ENCODE measurements at regions not wholly inside any gene's neighbourhood (a gene's known extent, or its start where the extent isn't known, plus 50 kb on each side); places are given as distances from the start of the nearest gene placed in this dataset.

DNA sequence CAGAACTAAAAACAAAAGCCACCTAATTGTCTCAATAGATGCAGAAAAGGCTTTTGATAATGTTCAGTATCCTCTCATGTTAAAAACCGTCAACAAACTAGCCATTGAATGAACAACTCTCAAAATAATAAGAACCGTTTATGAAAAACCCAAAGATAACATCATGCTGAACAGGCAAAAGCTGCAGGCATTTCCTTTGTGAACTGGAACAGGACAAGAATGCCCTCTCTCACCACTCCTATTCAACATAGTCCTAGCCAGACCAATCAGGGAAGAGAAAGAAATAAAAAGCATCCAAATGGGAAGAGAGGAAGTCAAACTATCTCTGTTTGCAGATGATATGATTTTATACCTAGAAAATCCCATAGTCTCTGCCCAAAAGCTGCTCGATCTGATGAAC lies 179.6 kb upstream of the EDNRB start:
- Mint-ChIP-seq H3K9me3 (no peaks in the 10 kb centered on the region), H3K4me3 (no peak overlapping the region), H3K4me1 (no peaks in the 10 kb centered on the region), H3K36me3 (no peaks in the 10 kb centered on the region), H3K27ac (no peak overlapping the region), H3K27me3 (peaks cover 0 to 10% of the 10 kb centered on the region in 2 donors)
- Histone ChIP-seq H3K4me1 (ENCODE audit: insufficient read depth, low read length) (no peaks in the 10 kb centered on the region), H3K27ac (ENCODE audit: low read depth, low read length) (no peak overlapping the region), H3K36me3 (ENCODE audit: insufficient read depth, low read length) (no peaks in the 10 kb centered on the region), H3K4me3 (ENCODE audit: low read length) (no peak overlapping the region), H3K27me3 (ENCODE audit: insufficient read depth, low read length, poor library complexity, severe bottlenecking) (no peaks in the 10 kb centered on the region), H3K9me3 (ENCODE audit: low read length) (no peaks in the 10 kb centered on the region)
- DNase-seq = no peak
- ChIA-PET CTCF (no interaction called here), POLR2A (no interaction called here)

DNA sequence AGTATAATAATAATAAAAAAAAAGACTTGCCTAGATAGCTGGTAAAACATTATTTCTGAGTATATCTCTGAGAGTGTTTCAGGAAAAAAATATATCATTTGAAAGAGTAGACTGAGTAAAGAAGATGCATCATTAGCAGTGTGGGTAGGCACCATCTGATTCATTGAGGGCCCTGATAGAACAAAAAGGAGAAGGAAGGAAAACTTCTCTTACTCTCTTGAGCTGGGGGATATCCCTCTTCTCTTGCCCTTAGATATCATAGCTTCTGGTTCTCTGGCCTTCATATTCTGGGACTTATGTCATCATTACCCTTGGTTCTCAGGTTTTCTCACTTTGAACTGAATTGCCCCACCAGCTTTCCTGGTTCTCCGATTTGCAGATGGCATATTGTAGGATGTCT lies 177.6 kb upstream of the EDNRB start:
- CTCF ChIA-PET = no interaction called here
- peaks cover 0 to 10% of the 10 kb centered on the region in 2 donors for H3K27me3 Mint-ChIP-seq
- no peaks in the 10 kb centered on the region for H3K4me1 Mint-ChIP-seq
- Histone ChIP-seq H3K9me3 (ENCODE audit: low read length) (no peaks in the 10 kb centered on the region), H3K4me3 (ENCODE audit: low read length) (no peak overlapping the region), H3K27ac (ENCODE audit: low read depth, low read length) (no peak overlapping the region), H3K4me1 (ENCODE audit: insufficient read depth, low read length) (no peaks in the 10 kb centered on the region), H3K36me3 (ENCODE audit: insufficient read depth, low read length) (no peaks in the 10 kb centered on the region), H3K27me3 (ENCODE audit: insufficient read depth, low read length, poor library complexity, severe bottlenecking) (no peaks in the 10 kb centered on the region)
- no peak for DNase-seq
- H3K4me3 Mint-ChIP-seq = no peak overlapping the region
- POLR2A ChIA-PET = no interaction called here
- H3K36me3 Mint-ChIP-seq = no peaks in the 10 kb centered on the region
- no peak overlapping the region for H3K27ac Mint-ChIP-seq
- H3K9me3 Mint-ChIP-seq = peaks cover 0 to 1% (median 0%) of the 10 kb centered on the region in 5 donors

- Mint-ChIP-seq H3K4me1 (peaks cover 0 to 5% (median 0%) of the 10 kb centered on the region in 3 donors), H3K9me3 (peaks cover under 1 to 10% (median 4%) of the 10 kb centered on the region in 5 donors), H3K36me3 (no peaks in the 10 kb centered on the region), H3K4me3 (no peak overlapping the region), H3K27me3 (peaks cover 6 to 46% of the 10 kb centered on the region in 2 donors), H3K27ac (no peak overlapping the region)
- no peak overlapping the region for H3K4me3 ChIP-seq (ENCODE audit: low read length)
- H3K9me3 ChIP-seq (ENCODE audit: low read length) = no peaks in the 10 kb centered on the region
- H3K4me1 ChIP-seq (ENCODE audit: insufficient read depth, low read length) = no peaks in the 10 kb centered on the region
- H3K27me3 ChIP-seq (ENCODE audit: insufficient read depth, low read length, poor library complexity, severe bottlenecking) = no peaks in the 10 kb centered on the region
- no peaks in the 10 kb centered on the region for H3K36me3 ChIP-seq (ENCODE audit: insufficient read depth, low read length)
- ChIA-PET CTCF (no interaction called here), POLR2A (no interaction called here)
- no peak for DNase-seq
- H3K27ac ChIP-seq (ENCODE audit: low read depth, low read length) = no peak overlapping the region
These were observed 169.5 kb upstream of the EDNRB start for GRCh38 chr13:78087966-78088678.

GRCh38 chr13:78085434-78086225 lies 167.0 kb upstream of the EDNRB start:
- Mint-ChIP-seq H3K4me1 (peaks cover 0 to 5% (median 0%) of the 10 kb centered on the region in 3 donors), H3K27ac (no peak overlapping the region), H3K9me3 (peaks cover 15 to 24% (median 18%) of the 10 kb centered on the region in 5 donors), H3K27me3 (peaks cover 8 to 45% of the 10 kb centered on the region in 2 donors), H3K4me3 (no peak overlapping the region), H3K36me3 (no peaks in the 10 kb centered on the region)
- no peak for DNase-seq
- ChIA-PET CTCF (no interaction called here), POLR2A (no interaction called here)
- Histone ChIP-seq H3K4me3 (ENCODE audit: low read length) (no peak overlapping the region), H3K27ac (ENCODE audit: low read depth, low read length) (no peak overlapping the region), H3K9me3 (ENCODE audit: low read length) (no peaks in the 10 kb centered on the region), H3K27me3 (ENCODE audit: insufficient read depth, low read length, poor library complexity, severe bottlenecking) (no peaks in the 10 kb centered on the region), H3K36me3 (ENCODE audit: insufficient read depth, low read length) (no peaks in the 10 kb centered on the region), H3K4me1 (ENCODE audit: insufficient read depth, low read length) (no peaks in the 10 kb centered on the region)

GRCh38 chr13:78084401-78084800 lies 165.8 kb upstream of the EDNRB start:
- Mint-ChIP-seq H3K4me1 (peaks cover 0 to 5% (median 0%) of the 10 kb centered on the region in 3 donors), H3K36me3 (no peaks in the 10 kb centered on the region), H3K4me3 (no peak overlapping the region), H3K9me3 (peaks cover 15 to 24% (median 21%) of the 10 kb centered on the region in 5 donors), H3K27ac (no peak overlapping the region), H3K27me3 (peaks cover 11 to 37% of the 10 kb centered on the region in 2 donors)
- Histone ChIP-seq H3K9me3 (ENCODE audit: low read length) (no peaks in the 10 kb centered on the region), H3K36me3 (ENCODE audit: insufficient read depth, low read length) (no peaks in the 10 kb centered on the region), H3K27me3 (ENCODE audit: insufficient read depth, low read length, poor library complexity, severe bottlenecking) (no peaks in the 10 kb centered on the region), H3K27ac (ENCODE audit: low read depth, low read length) (no peak overlapping the region), H3K4me1 (ENCODE audit: insufficient read depth, low read length) (no peaks in the 10 kb centered on the region), H3K4me3 (ENCODE audit: low read length) (no peak overlapping the region)
- ChIA-PET POLR2A (no interaction called here), CTCF (no interaction called here)
- DNase-seq = no peak

DNA sequence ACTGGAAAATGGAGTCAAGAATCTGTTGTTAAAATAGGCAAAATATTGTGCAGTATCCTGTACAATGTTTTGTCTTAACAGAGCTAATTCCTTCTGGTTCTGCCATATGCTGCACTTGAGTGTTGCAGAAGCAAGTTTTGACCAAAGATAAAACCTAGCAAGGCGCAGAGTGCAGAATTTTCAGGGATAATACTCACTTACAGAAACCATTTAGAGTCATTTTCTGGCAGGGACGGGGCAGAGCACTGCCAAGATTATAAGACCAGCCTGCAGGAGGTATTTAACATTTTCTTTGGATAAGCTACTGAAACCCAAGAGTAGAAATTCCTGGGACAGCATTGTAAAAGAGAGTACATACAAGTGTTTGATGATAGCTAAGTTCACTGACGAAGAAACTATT lies 159.5 kb upstream of the EDNRB start:
- Mint-ChIP-seq H3K27ac (no peak overlapping the region), H3K36me3 (no peaks in the 10 kb centered on the region), H3K4me1 (no peaks in the 10 kb centered on the region), H3K4me3 (no peak overlapping the region), H3K27me3 (peaks cover 0 to 6% of the 10 kb centered on the region in 2 donors), H3K9me3 (peaks cover 12 to 23% (median 19%) of the 10 kb centered on the region in 5 donors)
- DNase-seq = no peak
- no peaks in the 10 kb centered on the region for H3K36me3 ChIP-seq (ENCODE audit: insufficient read depth, low read length)
- no peaks in the 10 kb centered on the region for H3K9me3 ChIP-seq (ENCODE audit: low read length)
- no peak overlapping the region for H3K4me3 ChIP-seq (ENCODE audit: low read length)
- POLR2A ChIA-PET = no interaction called here
- no peaks in the 10 kb centered on the region for H3K4me1 ChIP-seq (ENCODE audit: insufficient read depth, low read length)
- H3K27me3 ChIP-seq (ENCODE audit: insufficient read depth, low read length, poor library complexity, severe bottlenecking) = no peaks in the 10 kb centered on the region
- no peak overlapping the region for H3K27ac ChIP-seq (ENCODE audit: low read depth, low read length)
- CTCF ChIA-PET = no interaction called here

GRCh38 chr13:78067290-78067689 lies 148.7 kb upstream of the EDNRB start:
- H3K4me1 ChIP-seq (ENCODE audit: insufficient read depth, low read length) = no peaks in the 10 kb centered on the region
- no peaks in the 10 kb centered on the region for H3K9me3 ChIP-seq (ENCODE audit: low read length)
- ChIA-PET CTCF (no interaction called here), POLR2A (no interaction called here)
- peaks cover 3 to 7% of the 10 kb centered on the region in 2 donors for H3K27me3 Mint-ChIP-seq
- no peak overlapping the region for H3K27ac Mint-ChIP-seq
- no peaks in the 10 kb centered on the region for H3K27me3 ChIP-seq (ENCODE audit: insufficient read depth, low read length, poor library complexity, severe bottlenecking)
- H3K36me3 ChIP-seq (ENCODE audit: insufficient read depth, low read length) = no peaks in the 10 kb centered on the region
- no peaks in the 10 kb centered on the region for H3K36me3 Mint-ChIP-seq
- H3K9me3 Mint-ChIP-seq = no peaks in the 10 kb centered on the region
- H3K27ac ChIP-seq (ENCODE audit: low read depth, low read length) = no peak overlapping the region
- H3K4me3 Mint-ChIP-seq = no peak overlapping the region
- no peaks in the 10 kb centered on the region for H3K4me1 Mint-ChIP-seq
- no peak for DNase-seq
- no peak overlapping the region for H3K4me3 ChIP-seq (ENCODE audit: low read length)

DNA sequence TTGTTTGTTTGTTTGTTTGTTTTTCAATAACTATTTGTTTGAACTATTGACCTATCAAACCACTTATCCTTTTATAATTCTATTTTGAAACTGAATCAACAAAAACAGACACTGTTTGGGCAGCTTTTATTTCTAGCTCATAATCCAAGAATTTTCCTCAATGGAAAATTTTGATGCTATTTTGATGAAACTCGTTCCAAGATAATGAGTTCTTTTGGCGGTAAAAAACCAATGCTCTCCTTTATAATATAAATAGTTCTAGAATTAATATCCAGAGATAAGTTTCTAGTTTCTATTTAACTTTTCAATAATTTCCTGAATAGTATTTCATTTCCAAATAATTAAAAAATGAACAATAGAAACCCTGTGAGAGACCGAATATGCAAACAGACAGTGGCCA lies 146.5 kb upstream of the EDNRB start:
- POLR2A ChIA-PET = no interaction called here
- CTCF ChIA-PET = no interaction called here
- Mint-ChIP-seq H3K4me3 (no peak overlapping the region), H3K4me1 (no peaks in the 10 kb centered on the region), H3K27ac (no peak overlapping the region), H3K36me3 (no peaks in the 10 kb centered on the region), H3K27me3 (peaks cover 3 to 7% of the 10 kb centered on the region in 2 donors), H3K9me3 (peaks cover 0 to 1% (median 0%) of the 10 kb centered on the region in 5 donors)
- Histone ChIP-seq H3K4me3 (ENCODE audit: low read length) (no peak overlapping the region), H3K9me3 (ENCODE audit: low read length) (no peaks in the 10 kb centered on the region), H3K27ac (ENCODE audit: low read depth, low read length) (no peak overlapping the region), H3K4me1 (ENCODE audit: insufficient read depth, low read length) (no peaks in the 10 kb centered on the region), H3K36me3 (ENCODE audit: insufficient read depth, low read length) (no peaks in the 10 kb centered on the region), H3K27me3 (ENCODE audit: insufficient read depth, low read length, poor library complexity, severe bottlenecking) (no peaks in the 10 kb centered on the region)
- no peak for DNase-seq
